H9 (cell line): ENCODE measurements at regions not wholly inside any gene's neighbourhood (a gene's known extent, or its start where the extent isn't known, plus 50 kb on each side); places are given as distances from the start of the nearest gene placed in this dataset.

Source experiments
- DNase-seq: peaks from one replicate; pipeline ENCODE4 v3.0.0-alpha.2; 2017
- H2AFZ ChIP-seq: one replicate; pipeline ENCODE4 v1.6.1; 2013; ENCODE audit warnings: mild to moderate bottlenecking, low read length, control low read depth, moderate library complexity
- H2AK5ac ChIP-seq: 2 replicates; pipeline ENCODE4 v1.6.1; 2013; ENCODE audit warnings: low read length, control low read depth, mixed read lengths; ENCODE audit not compliant: insufficient read length
- H2BK120ac ChIP-seq: one replicate; pipeline ENCODE4 v1.6.1; 2013; ENCODE audit warnings: low read depth, mild to moderate bottlenecking, low read length, control low read depth, inconsistent platforms; ENCODE audit not compliant: poor library complexity, severe bottlenecking
- H2BK12ac ChIP-seq: 2 replicates; pipeline ENCODE4 v1.6.1; 2013; ENCODE audit warnings: low read length, control low read depth, mixed read lengths, low read depth; ENCODE audit not compliant: insufficient read length
- H2BK15ac ChIP-seq: 2 replicates; pipeline ENCODE4 v1.6.1; 2013; ENCODE audit warnings: low read depth, low read length, control low read depth
- H2BK20ac ChIP-seq: one replicate; pipeline ENCODE4 v1.6.1; 2013; ENCODE audit warnings: low read depth, mild to moderate bottlenecking, low read length, control low read depth, inconsistent platforms; ENCODE audit not compliant: poor library complexity, severe bottlenecking
- H2BK5ac ChIP-seq: 2 replicates; pipeline ENCODE4 v1.6.1; 2013; ENCODE audit warnings: low read length, control low read depth, mixed read lengths; ENCODE audit not compliant: insufficient read length
- H3K14ac ChIP-seq: 2 replicates; pipeline ENCODE4 v1.6.1; 2013; ENCODE audit warnings: low read length, control low read depth; ENCODE audit not compliant: insufficient read depth
- H3K18ac ChIP-seq: 2 replicates; pipeline ENCODE4 v1.6.1; 2013; ENCODE audit warnings: low read depth, mild to moderate bottlenecking, mixed read lengths, low read length, control low read depth; ENCODE audit not compliant: insufficient read length
- H3K23ac ChIP-seq: 2 replicates; pipeline ENCODE4 v1.6.1; 2013; ENCODE audit warnings: low read length, control low read depth, mixed read lengths, low read depth; ENCODE audit not compliant: insufficient read length
- H3K23me2 ChIP-seq: 2 replicates; pipeline ENCODE4 v1.6.1; 2013; ENCODE audit warnings: low read depth, mild to moderate bottlenecking, mixed read lengths, low read length, control low read depth; ENCODE audit not compliant: insufficient read length, poor library complexity, severe bottlenecking
- H3K27ac ChIP-seq: 2 replicates; pipeline ENCODE4 v1.5.1; 2013; ENCODE audit warnings: low read length, control low read depth, mixed read lengths, low read depth; ENCODE audit not compliant: insufficient read length
- H3K27me3 ChIP-seq: 2 replicates; pipeline ENCODE4 v1.6.1; 2013; ENCODE audit warnings: low read length, control low read depth, inconsistent platforms; ENCODE audit not compliant: insufficient read depth
- H3K4ac ChIP-seq: 2 replicates; pipeline ENCODE4 v1.6.1; 2013; ENCODE audit warnings: low read depth, mild to moderate bottlenecking, control low read depth, inconsistent platforms, low read length, moderate library complexity
- H3K4me1 ChIP-seq: 2 replicates; pipeline ENCODE4 v1.6.1; 2013; ENCODE audit warnings: low read length, control low read depth, inconsistent platforms; ENCODE audit not compliant: insufficient read depth
- H3K4me2 ChIP-seq: 2 replicates; pipeline ENCODE4 v1.6.1; 2013; ENCODE audit warnings: low read length, control low read depth, mixed read lengths; ENCODE audit not compliant: insufficient read length, insufficient read depth
- H3K56ac ChIP-seq: 2 replicates; pipeline ENCODE4 v1.6.1; 2013; ENCODE audit warnings: low read depth, mild to moderate bottlenecking, mixed read lengths, low read length, control low read depth; ENCODE audit not compliant: insufficient read length
- H3K79me1 ChIP-seq: 2 replicates; pipeline ENCODE4 v1.6.1; 2013; ENCODE audit warnings: low read depth, mild to moderate bottlenecking, moderate library complexity, low read length, control low read depth, inconsistent platforms; ENCODE audit not compliant: insufficient read depth, poor library complexity, severe bottlenecking
- H3K79me2 ChIP-seq: 2 replicates; pipeline ENCODE4 v1.6.1; 2013; ENCODE audit warnings: low read length, control low read depth, inconsistent platforms; ENCODE audit not compliant: insufficient read depth
- H3K9ac ChIP-seq: 2 replicates; pipeline ENCODE4 v1.6.1; 2013; ENCODE audit warnings: low read length, control low read depth, mixed read lengths; ENCODE audit not compliant: insufficient read length; ENCODE audit errors: extremely low read depth
- H3K9me3 ChIP-seq: one replicate; pipeline ENCODE4 v1.6.1; 2013; ENCODE audit warnings: low read depth, low read length, inconsistent platforms; ENCODE audit not compliant: control insufficient read depth
- H3T11ph ChIP-seq: one replicate; pipeline ENCODE4 v1.6.1; 2013; ENCODE audit warnings: mild to moderate bottlenecking, low read length, control low read depth, inconsistent platforms
- H4K20me1 ChIP-seq: one replicate; pipeline ENCODE4 v1.6.1; 2013; ENCODE audit not compliant: control insufficient read depth, insufficient read length, insufficient read depth
- H4K5ac ChIP-seq: 2 replicates; pipeline ENCODE4 v1.6.1; 2013; ENCODE audit warnings: low read depth, mild to moderate bottlenecking, mixed read lengths, low read length, control low read depth; ENCODE audit not compliant: insufficient read length
- H4K8ac ChIP-seq: replicated peaks from 2 replicates; pipeline ENCODE4 v1.6.1; 2013; ENCODE audit warnings: low read length, control low read depth, mixed read lengths, low read depth; ENCODE audit not compliant: insufficient read length
- H4K91ac ChIP-seq: 2 replicates; pipeline ENCODE4 v1.6.1; 2013; ENCODE audit warnings: low read depth, mild to moderate bottlenecking, moderate library complexity, mixed read lengths, low read length, control low read depth; ENCODE audit not compliant: insufficient read length
- H3K27ac Mint-ChIP-seq, 3 experiments: 2 replicates in 2 of 3; 3 replicates in 1 of 3; pipeline ENCODE4 v1.8.0; 2020 to 2021; ENCODE audit warnings: mixed read lengths in 3 of 3, mild to moderate bottlenecking in 1 of 3, moderate library complexity in 1 of 3
- H3K27me3 Mint-ChIP-seq: 2 replicates; pipeline ENCODE4 v1.8.0; 2021; ENCODE audit warnings: low read depth, mild to moderate bottlenecking, moderate library complexity, mixed read lengths
- H3K36me3 Mint-ChIP-seq, 3 experiments: 2 replicates in 2 of 3; 3 replicates in 1 of 3; pipeline ENCODE4 v1.8.0; 2020 to 2021; ENCODE audit warnings: low read depth in 3 of 3, mixed read lengths in 3 of 3; ENCODE audit not compliant: insufficient read depth in 1 of 3
- H3K4me1 Mint-ChIP-seq, 2 experiments: 2 replicates each; pipeline ENCODE4 v1.8.0; 2020; ENCODE audit warnings: mixed read lengths in 2 of 2
- H3K4me3 Mint-ChIP-seq, 2 experiments: 2 replicates in 1 of 2; 3 replicates in 1 of 2; pipeline ENCODE4 v1.8.0; 2020 to 2021; ENCODE audit warnings: mild to moderate bottlenecking in 2 of 2, mixed read lengths in 2 of 2, moderate library complexity in 1 of 2
- H3K9me3 Mint-ChIP-seq, 2 experiments: 2 replicates in 1 of 2; 3 replicates in 1 of 2; pipeline ENCODE4 v1.8.0; 2020; ENCODE audit warnings: mild to moderate bottlenecking in 2 of 2, mixed read lengths in 2 of 2, moderate library complexity in 1 of 2
- WGBS: extraction: QIAGEN DNeasy Blood & Tissue Kit; methylation state at CpG from one replicate; pipeline ENCODE4 v1.1.7; 2013; ENCODE audit warnings: missing lambda C conversion rate, low lambda C conversion rate, mixed read lengths; ENCODE audit not compliant: insufficient read length; ENCODE audit errors: extremely low coverage; 5-methylcytosine and 5-hydroxymethylcytosine counted together
- TF ChIP-seq, protein P1 (sequence below): fragments of 200-600 bp; sonication (generic); conservative IDR thresholded peaks from 3 replicates; pipeline ENCODE4 v1.8.0; 2021; ENCODE audit warnings: antibody characterized with exemption, mild to moderate bottlenecking

DNA sequence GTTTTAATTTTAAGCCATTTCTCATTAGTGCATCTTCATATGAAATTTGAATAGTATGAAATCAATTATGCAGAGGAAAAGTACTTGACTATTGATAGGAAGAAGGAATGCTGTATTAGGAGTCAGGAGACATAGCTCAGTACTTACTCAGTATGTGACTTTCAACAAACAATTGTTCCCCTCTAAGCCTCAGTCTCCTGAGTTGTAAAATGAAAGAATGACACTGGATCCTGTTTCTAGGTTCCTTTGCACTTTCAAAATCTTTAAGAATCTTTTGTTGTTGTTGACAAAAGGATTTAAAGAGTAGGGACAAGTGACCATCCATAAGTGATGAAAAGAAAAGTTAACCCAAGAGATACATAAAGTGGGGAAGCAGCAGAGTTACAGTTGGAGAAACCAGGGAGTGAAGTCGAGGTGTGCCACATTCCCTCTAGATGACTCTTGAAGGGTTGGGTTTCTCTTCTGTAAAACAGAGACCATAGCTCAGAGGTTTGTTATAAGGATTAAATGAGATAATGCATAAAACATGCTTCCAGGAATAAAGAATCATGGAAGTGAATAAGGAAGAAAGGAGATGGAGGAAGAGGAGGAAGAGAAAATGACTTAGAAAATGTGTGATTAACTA, 105.7 kb upstream of the KCNJ15 start:
- H2BK12ac ChIP-seq = no peak overlapping the region
- H2AK5ac ChIP-seq = no peak overlapping the region
- H2BK120ac ChIP-seq = no peak overlapping the region
- no peak overlapping the region for H3K9ac ChIP-seq
- H3K4me1 ChIP-seq = no peaks in the 10 kb centered on the region
- Mint-ChIP-seq H3K4me3 (no peak overlapping the region), H3K36me3 (no peaks in the 10 kb centered on the region), H3K9me3 (no peaks in the 10 kb centered on the region), H3K27ac (no peak overlapping the region), H3K4me1 (peaks cover 3 to 12% of the 10 kb centered on the region in 2 experiments; a peak in 2 of 4 replicates), H3K27me3 (no peaks in the 10 kb centered on the region)
- no peak overlapping the region for H4K5ac ChIP-seq
- no peak overlapping the region for H3K18ac ChIP-seq
- H2BK15ac ChIP-seq = no peak overlapping the region
- no peak overlapping the region for H2AFZ ChIP-seq
- no peak overlapping the region for H4K8ac ChIP-seq
- H3K79me1 ChIP-seq = no peaks in the 10 kb centered on the region
- H3T11ph ChIP-seq = no peak overlapping the region
- no peak overlapping the region for H3K4me2 ChIP-seq
- no peak overlapping the region for H3K14ac ChIP-seq
- no peak overlapping the region for H2BK5ac ChIP-seq
- H4K20me1 ChIP-seq = no peaks in the 10 kb centered on the region
- no peak overlapping the region for H3K56ac ChIP-seq
- no peaks in the 10 kb centered on the region for H3K23me2 ChIP-seq
- H3K79me2 ChIP-seq = no peaks in the 10 kb centered on the region
- H3K4ac ChIP-seq = no peak overlapping the region
- no peaks in the 10 kb centered on the region for H3K9me3 ChIP-seq
- H3K23ac ChIP-seq = no peak overlapping the region
- H4K91ac ChIP-seq = no peak overlapping the region
- DNase-seq = no peak
- no CpG with 5 or more reads among the region's 1 CpG for WGBS
- H3K27me3 ChIP-seq = no peaks in the 10 kb centered on the region
- no peak overlapping the region for H2BK20ac ChIP-seq
- TF ChIP-seq, protein P1, sequence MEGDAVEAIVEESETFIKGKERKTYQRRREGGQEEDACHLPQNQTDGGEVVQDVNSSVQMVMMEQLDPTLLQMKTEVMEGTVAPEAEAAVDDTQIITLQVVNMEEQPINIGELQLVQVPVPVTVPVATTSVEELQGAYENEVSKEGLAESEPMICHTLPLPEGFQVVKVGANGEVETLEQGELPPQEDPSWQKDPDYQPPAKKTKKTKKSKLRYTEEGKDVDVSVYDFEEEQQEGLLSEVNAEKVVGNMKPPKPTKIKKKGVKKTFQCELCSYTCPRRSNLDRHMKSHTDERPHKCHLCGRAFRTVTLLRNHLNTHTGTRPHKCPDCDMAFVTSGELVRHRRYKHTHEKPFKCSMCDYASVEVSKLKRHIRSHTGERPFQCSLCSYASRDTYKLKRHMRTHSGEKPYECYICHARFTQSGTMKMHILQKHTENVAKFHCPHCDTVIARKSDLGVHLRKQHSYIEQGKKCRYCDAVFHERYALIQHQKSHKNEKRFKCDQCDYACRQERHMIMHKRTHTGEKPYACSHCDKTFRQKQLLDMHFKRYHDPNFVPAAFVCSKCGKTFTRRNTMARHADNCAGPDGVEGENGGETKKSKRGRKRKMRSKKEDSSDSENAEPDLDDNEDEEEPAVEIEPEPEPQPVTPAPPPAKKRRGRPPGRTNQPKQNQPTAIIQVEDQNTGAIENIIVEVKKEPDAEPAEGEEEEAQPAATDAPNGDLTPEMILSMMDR = no peak
- H3K27ac ChIP-seq = no peak overlapping the region
